Activated gamma-delta T cell (primary cell): ENCODE measurements at regions not wholly inside any gene's neighbourhood (a gene's known extent, or its start where the extent isn't known, plus 50 kb on each side); places are given as distances from the start of the nearest gene placed in this dataset.
"Not testable (repeated sequence)": the region's sequence is repeated elsewhere in the genome, so short reads cannot be mapped to it uniquely, and the experiment has no call there.

ENCODE experiments used
- DNase-seq: peaks from one replicate; lab custom pipeline; 2025; lab: John Stamatoyannopoulos, UW

GRCh38 chr9:39463696-39464095 is 108.2 kb downstream of the SPATA31A1 start:
- not testable (repeated sequence) for DNase-seq

GRCh38 chr9:39464122-39464777 is 108.8 kb downstream of the SPATA31A1 start:
- DNase-seq: peak; percentile 30

DNA sequence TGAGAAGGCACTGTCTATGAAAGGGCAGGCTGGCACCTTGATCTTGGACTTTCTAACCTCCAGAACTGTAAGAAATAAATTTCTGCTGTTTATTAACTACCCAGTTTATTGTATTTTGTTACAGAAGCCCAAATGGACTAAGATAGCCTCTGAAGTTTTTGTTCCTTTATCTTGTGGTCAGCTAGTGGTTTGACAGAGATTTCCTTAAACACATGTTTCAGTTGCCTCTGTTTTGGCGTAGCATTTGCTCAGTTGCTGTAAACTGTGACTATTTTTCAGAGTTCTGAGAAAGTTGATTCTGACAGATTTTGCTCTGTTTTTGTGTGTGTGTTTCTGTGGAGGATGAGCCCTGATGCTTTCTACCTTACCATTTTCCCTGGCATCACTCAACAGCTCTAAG is 119.0 kb downstream of the SPATA31A1 start:
- DNase-seq: not testable (repeated sequence)

GRCh38 chr9:39483073-39483472 is 127.6 kb downstream of the SPATA31A1 start:
- DNase-seq: not testable (repeated sequence)

DNA sequence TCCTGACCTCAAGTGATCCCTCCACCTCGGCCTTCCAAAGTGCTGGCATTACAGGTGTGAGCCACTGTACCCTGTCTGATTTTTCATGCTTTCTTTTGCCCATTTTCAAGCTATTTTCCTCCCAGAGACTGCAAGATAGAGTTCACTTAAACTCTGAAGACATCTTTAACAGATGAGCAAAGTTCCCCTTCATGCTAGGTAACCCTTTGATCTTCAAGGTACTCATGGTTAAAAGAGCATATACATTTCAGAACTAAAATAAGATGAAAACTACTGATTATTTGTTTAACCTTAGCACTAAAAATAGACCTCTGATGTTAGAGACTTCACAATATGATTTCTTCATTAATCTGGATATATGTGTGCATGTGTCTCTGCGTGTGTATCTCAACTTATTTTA is 128.4 kb downstream of the SPATA31A1 start:
- DNase-seq: not testable (repeated sequence)

GRCh38 chr9:39484292-39484691 is 128.8 kb downstream of the SPATA31A1 start:
- not testable (repeated sequence) for DNase-seq

GRCh38 chr9:39487477-39487876 is 132.0 kb downstream of the SPATA31A1 start:
- DNase-seq: not testable (repeated sequence)

DNA sequence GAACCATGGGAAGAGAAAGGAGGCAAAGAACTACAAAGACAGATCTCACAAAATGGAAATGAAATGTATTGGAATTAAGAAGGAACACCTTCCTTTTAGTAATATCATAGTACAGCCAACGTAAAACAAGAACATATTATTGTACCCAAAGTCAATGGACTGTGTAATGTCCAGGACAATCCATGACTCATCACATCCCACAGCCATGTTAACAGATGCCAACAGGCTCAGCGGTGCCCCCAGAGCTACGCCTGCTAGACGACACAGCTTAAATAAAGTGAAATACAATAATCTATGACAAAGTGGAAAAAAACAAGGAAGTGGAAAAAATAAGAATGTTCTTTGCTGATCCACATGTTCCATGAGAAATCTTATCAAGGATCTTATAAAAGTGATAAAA is 140.8 kb downstream of the SPATA31A1 start:
- DNase-seq: not testable (repeated sequence)

DNA sequence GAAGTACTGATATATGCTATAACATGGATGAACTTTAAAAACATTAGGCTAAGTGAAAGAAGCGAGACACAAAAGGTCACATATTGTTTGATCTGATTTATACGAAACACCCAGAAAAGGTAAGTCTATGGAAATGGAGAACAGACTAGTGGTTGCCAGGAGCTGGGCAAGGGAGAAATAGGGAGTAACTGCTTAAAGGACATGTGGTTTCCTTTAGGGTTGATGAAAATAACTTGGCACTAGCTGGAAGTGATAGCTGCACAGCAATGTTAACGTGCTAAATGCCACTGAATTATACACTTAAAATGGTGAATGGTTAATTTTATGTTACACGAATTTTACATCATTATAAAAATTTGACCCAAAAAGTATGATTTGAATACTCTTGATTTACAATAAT is 147.7 kb downstream of the SPATA31A1 start:
- DNase-seq: not testable (repeated sequence)

DNA sequence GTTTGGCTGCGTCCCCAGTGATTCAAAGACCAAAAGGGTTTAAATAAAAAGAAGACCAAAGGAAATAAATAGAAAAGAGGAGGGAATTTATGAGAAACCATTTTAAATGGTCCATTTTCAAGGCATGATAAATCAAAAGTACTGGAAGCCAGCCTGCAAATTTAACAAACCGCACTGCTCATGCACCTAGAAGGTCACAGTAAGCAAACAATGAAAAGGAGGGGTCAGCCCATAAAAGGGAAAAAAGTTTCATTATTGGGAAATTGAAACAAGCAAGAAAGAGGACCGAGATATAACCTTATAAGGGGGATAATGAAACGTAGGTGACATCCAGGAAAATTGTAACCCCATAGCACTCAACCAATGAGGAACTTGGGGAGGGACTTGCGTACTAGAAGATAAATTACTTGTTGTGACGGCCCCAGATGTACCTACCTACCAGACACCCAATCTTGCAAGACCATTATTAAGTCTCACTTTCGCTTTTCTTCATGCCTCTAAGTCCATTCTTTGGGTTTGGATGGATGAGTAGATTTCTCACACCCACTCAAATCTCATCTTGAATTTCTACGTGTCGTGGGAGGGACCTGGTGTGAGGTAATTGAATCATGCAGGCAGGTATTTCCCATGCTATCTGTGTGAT is 172.0 kb downstream of the SPATA31A1 start:
- not testable (repeated sequence) for DNase-seq

- not testable (repeated sequence) for DNase-seq
Observed at GRCh38 chr9:39532597-39532996, 177.1 kb downstream of the SPATA31A1 start.

DNA sequence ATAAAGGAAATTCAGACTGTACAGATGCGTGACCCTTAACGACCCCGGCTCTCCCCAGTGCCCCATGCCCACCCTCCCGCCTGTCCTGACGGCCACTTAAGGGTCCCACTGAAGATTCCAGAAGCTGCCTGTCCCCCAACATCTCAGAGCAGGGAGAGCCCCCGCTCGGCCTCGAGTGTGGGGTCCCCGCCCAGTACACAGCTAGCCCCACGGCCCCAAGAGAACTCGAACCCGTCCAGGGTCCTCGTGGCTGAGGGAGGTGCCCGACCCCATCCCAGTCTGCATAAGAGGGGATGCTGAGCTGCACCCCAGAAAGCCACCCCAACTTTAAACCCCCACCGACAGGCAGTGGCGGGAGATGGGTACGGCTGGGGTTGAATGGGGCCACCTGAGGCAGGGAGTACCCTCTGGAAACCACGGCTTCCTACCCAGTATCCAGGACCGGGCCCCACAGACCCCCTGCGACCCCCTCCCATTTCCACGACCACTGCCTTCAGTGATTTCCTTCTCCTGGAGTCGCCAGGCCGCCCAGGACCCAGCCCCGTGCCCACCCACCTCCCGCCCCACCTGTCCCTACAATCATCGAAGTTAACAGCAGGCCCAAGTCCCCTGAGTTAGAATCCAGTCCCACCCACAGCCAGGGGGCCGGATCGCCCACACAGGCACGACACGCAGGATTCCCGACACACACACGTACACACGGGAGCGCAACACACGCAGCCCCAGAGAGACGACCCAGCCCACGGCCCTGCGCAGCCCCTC is 177.7 kb downstream of the SPATA31A1 start:
- not testable (repeated sequence) for DNase-seq

GRCh38 chr9:39533763-39534548 is 178.5 kb downstream of the SPATA31A1 start:
- DNase-seq: not testable (repeated sequence)

GRCh38 chr9:39534897-39535296 is 179.4 kb downstream of the SPATA31A1 start:
- DNase-seq: not testable (repeated sequence)

DNA sequence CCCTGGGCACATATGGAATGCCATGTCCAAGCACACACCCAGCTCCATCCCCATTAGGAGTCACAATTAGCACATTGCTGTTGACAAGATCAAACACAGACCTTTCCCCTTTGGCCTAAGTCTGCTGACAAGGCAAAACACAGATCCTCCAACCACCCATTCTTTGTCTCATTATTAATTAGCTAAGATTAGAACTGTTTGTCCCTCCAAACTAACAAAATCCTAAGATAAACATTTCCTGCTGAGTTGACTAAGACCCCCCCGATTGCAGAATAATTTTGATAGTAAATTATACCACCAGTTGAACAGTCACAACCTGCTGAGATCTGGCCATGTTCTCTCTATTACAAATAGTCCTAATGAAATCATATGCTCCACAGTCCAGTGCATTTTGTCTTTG is 186.7 kb downstream of the SPATA31A1 start:
- DNase-seq: not testable (repeated sequence)

DNA sequence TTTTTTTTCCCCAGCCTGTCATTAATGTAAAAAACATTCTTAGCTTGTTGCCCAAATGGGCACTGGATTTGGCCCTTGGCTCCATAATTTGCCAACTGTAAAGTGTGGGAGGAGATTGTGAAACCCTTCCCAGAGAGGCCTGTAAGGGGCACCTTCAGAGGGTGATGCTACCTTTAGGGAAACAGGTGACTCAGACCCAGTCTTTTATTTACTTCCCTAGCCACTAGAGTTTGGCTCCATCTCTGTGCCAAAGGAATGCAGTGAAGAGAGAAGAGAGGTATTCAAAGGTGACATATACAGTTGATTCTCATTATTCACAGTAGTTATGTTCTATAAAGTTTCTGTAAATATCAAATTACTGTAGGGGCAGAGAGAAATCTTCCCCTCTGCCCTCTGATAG is 189.6 kb downstream of the SPATA31A1 start:
- DNase-seq: not testable (repeated sequence)

- DNase-seq: not testable (repeated sequence)
Observed at GRCh38 chr9:39550573-39550972, 195.1 kb downstream of the SPATA31A1 start.

DNA sequence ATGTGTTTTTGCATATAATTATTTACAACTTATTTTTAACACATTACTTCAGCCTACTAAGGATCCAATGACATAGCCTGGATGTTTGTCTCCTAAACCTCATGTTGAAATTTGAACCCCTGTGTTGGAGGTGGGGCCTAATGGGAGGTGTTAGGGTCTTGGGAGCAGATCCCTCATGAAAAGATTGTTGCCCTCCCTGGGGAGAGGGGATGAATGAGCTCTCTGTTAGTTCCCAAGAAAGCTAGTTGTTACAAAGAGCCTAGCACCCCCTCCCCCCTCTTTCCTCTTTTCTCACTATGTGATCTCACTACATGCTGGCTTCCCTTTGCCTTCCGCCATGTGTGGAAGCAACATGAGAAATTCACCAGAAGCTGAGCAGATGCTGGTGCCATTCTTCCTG is 196.1 kb downstream of the SPATA31A1 start:
- not testable (repeated sequence) for DNase-seq

DNA sequence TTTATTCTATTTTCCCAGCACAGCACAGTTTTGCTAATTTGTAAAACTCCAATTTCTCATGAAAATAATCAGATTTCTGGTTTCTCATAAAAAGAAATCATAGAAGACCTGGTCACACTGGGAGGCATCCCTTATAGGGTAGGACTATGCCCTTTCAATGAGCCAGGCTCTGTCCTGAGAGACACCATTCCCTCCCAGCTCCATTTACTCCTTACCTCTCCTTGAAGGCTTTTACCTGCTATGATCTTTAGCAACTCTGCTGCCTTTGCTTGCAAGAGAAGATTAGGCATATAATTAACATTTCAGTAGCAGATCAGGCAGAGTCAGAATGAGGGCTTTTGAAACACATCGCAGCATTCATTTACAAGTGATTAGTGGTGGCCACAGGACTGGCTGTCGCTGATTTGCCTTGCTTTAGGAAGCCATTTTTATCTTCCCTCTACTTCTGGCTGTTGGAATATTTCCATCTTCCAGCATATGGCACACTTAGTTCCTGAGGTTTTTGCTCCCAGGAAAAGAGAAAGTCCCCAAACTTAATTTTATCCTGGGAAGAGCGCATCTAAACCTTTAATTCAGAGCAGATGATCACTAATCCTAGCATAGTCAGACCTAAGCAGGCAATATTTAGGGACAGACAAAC is 196.9 kb downstream of the SPATA31A1 start:
- DNase-seq: not testable (repeated sequence)

DNA sequence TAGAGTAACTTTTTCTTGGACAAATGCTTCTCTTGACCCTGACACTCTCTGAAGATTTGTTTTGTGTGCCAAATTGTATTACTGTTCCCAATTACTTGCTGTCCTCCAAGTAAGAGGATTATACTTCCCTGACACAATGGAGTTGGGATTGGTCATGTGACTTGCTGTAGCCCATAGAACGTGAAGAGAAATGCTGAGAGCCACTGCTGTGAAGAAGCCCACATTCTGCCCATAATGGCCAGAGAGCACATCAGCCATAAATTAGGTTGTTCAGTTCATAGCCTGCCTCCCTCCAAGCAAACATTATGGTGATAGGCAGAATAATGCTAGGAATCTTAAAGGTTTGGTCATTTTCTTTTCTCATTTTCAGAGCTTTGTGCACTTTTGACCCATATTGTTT is 198.9 kb downstream of the SPATA31A1 start:
- not testable (repeated sequence) for DNase-seq

GRCh38 chr9:39559384-39559783 is 203.9 kb downstream of the SPATA31A1 start:
- DNase-seq: not testable (repeated sequence)
